Karpas-422 (cell line): ENCODE measurements at regions not wholly inside any gene's neighbourhood (a gene's known extent, or its start where the extent isn't known, plus 50 kb on each side); places are given as distances from the start of the nearest gene placed in this dataset.
A peak's percentile ranks its signal among the peaks of the same experiment; 100 is the strongest.

ENCODE experiments used
- DNase-seq: peaks from one replicate; pipeline ENCODE4 v3.0.0-alpha.2; 2015
- H2AFZ ChIP-seq: fragments of 200-600 bp; sonication (generic); 2 replicates; pipeline ENCODE4 v1.6.1; 2014; ENCODE audit warnings: antibody characterized with exemption, low read length, mixed read lengths
- H3K27ac ChIP-seq: fragments of 200-600 bp; sonication (generic); 2 replicates; pipeline ENCODE4 v1.5.1; 2014; ENCODE audit warnings: mild to moderate bottlenecking, low read length, moderate library complexity
- H3K27me3 ChIP-seq: fragments of 200-600 bp; sonication (generic); 2 replicates; pipeline ENCODE4 v1.6.1; 2014; ENCODE audit warnings: low read length, mixed read lengths
- H3K36me3 ChIP-seq: fragments of 200-600 bp; sonication (generic); 2 replicates; pipeline ENCODE4 v1.6.1; 2014; ENCODE audit warnings: low read length, mixed read lengths; ENCODE audit not compliant: insufficient read depth
- H3K4me1 ChIP-seq: fragments of 200-600 bp; sonication (generic); 2 replicates; pipeline ENCODE4 v1.6.1; 2014; ENCODE audit warnings: mild to moderate bottlenecking, low read length, mixed read lengths
- H3K4me2 ChIP-seq: fragments of 200-600 bp; sonication (generic); 2 replicates; pipeline ENCODE4 v1.6.1; 2014; ENCODE audit warnings: low read length, low read depth, mild to moderate bottlenecking; ENCODE audit not compliant: poor library complexity, severe bottlenecking
- H3K4me3 ChIP-seq: fragments of 200-600 bp; sonication (generic); 2 replicates; pipeline ENCODE4 v1.5.1; 2014; ENCODE audit warnings: mild to moderate bottlenecking, antibody characterized with exemption, low read length, mixed read lengths
- H3K79me2 ChIP-seq: fragments of 200-600 bp; sonication (generic); 2 replicates; pipeline ENCODE4 v1.6.1; 2014; ENCODE audit warnings: mild to moderate bottlenecking, low read length, mixed read lengths
- H3K9ac ChIP-seq: fragments of 200-600 bp; sonication (generic); 2 replicates; pipeline ENCODE4 v1.6.0; 2014; ENCODE audit warnings: low read length
- H3K9me2 ChIP-seq: fragments of 200-600 bp; sonication (generic), shearing (Covaris generic); replicated peaks from 2 replicates; pipeline ENCODE4 v1.6.0; 2014; ENCODE audit warnings: mild to moderate bottlenecking, low read length, moderate library complexity; ENCODE audit not compliant: insufficient read depth
- H3K9me3 ChIP-seq: fragments of 300-700, 200-600 bp; sonication (generic); 2 replicates; pipeline ENCODE4 v1.6.1; 2014; ENCODE audit warnings: low read length, mixed read lengths
- H4K20me1 ChIP-seq: fragments of 200-600 bp; sonication (generic); 2 replicates; pipeline ENCODE4 v1.6.1; 2014; ENCODE audit warnings: mild to moderate bottlenecking, antibody characterized with exemption, low read length, low read depth; ENCODE audit not compliant: insufficient read depth

- no peaks in the 10 kb centered on the region for H3K79me2 ChIP-seq
- H4K20me1 ChIP-seq = no peaks in the 10 kb centered on the region
- H3K27ac ChIP-seq = peak overlapping the region; percentile 99
- H3K4me1 ChIP-seq = peaks cover 100% of the 10 kb centered on the region
- no peaks in the 10 kb centered on the region for H3K27me3 ChIP-seq
- DNase-seq = no peak
- no peaks in the 10 kb centered on the region for H3K9me2 ChIP-seq
- H3K4me2 ChIP-seq = peak overlapping the region; percentile 83
- no peak overlapping the region for H2AFZ ChIP-seq
- H3K9me3 ChIP-seq = no peaks in the 10 kb centered on the region
- H3K36me3 ChIP-seq = no peaks in the 10 kb centered on the region
- H3K9ac ChIP-seq = peak overlapping the region; percentile 84
- peak overlapping the region; percentile 67 for H3K4me3 ChIP-seq
Observed at GRCh38 chr6:40722091-40722490, 134.9 kb upstream of the LRFN2 start.

GRCh38 chr6:40721271-40721952 is 134.2 kb upstream of the LRFN2 start:
- Histone ChIP-seq H3K4me1 (peaks cover 100% of the 10 kb centered on the region), H2AFZ (no peak overlapping the region), H3K4me2 (peak overlapping the region; percentile 83), H3K9me3 (no peaks in the 10 kb centered on the region), H3K9ac (peak overlapping the region; percentile 84), H3K79me2 (no peaks in the 10 kb centered on the region), H4K20me1 (no peaks in the 10 kb centered on the region), H3K27me3 (no peaks in the 10 kb centered on the region), H3K4me3 (peak overlapping the region; percentile 67), H3K27ac (peak overlapping the region; percentile 99), H3K36me3 (no peaks in the 10 kb centered on the region), H3K9me2 (no peaks in the 10 kb centered on the region)
- peak; percentile 94 for DNase-seq

DNA sequence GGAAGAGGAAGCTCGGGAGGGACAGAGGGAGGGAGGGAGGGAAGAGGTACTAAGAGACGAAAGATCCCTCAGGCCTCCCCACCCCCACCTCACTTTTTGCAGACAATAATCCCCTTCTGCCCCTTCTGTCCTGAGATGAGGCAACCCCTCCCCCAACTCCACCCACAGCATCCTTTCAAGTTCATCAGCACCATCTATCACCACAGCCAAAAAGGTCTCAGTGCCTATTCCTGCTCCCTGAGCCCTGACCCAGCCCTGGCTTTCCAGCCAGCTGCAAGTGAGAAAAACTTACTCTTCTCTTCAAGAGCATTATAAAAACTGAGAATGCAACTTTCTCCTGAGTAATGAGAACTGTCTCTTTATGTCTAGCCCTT is 133.2 kb upstream of the LRFN2 start:
- Histone ChIP-seq H3K9ac (peak overlapping the region; percentile 84), H3K36me3 (no peaks in the 10 kb centered on the region), H3K9me2 (no peaks in the 10 kb centered on the region), H3K79me2 (no peaks in the 10 kb centered on the region), H3K9me3 (no peaks in the 10 kb centered on the region), H3K4me2 (peak overlapping the region; percentile 83), H3K27me3 (no peaks in the 10 kb centered on the region), H3K4me3 (peak overlapping the region; percentile 67), H3K27ac (peak overlapping the region; percentile 99), H3K4me1 (peaks cover 100% of the 10 kb centered on the region), H4K20me1 (no peaks in the 10 kb centered on the region), H2AFZ (no peak overlapping the region)
- peak; percentile 84 for DNase-seq

GRCh38 chr6:40719671-40720374 is 132.7 kb upstream of the LRFN2 start:
- H3K27ac ChIP-seq = peak overlapping the region; percentile 99
- DNase-seq = peak; percentile 93

GRCh38 chr6:40718401-40718800 is 131.2 kb upstream of the LRFN2 start:
- peak; percentile 51 for DNase-seq
- no peaks in the 10 kb centered on the region for H3K9me3 ChIP-seq
- no peaks in the 10 kb centered on the region for H3K27me3 ChIP-seq
- no peak overlapping the region for H2AFZ ChIP-seq
- H3K4me2 ChIP-seq = peak overlapping the region; percentile 83
- H4K20me1 ChIP-seq = no peaks in the 10 kb centered on the region
- H3K4me3 ChIP-seq = no peak overlapping the region; the same call in 1 of the 2 replicates
- H3K9me2 ChIP-seq = no peaks in the 10 kb centered on the region
- H3K9ac ChIP-seq = peak overlapping the region; percentile 84; the same call in 1 of the 2 replicates
- peak overlapping the region; percentile 99 for H3K27ac ChIP-seq
- no peaks in the 10 kb centered on the region for H3K36me3 ChIP-seq
- no peaks in the 10 kb centered on the region for H3K79me2 ChIP-seq
- H3K4me1 ChIP-seq = peaks cover 100% of the 10 kb centered on the region

More at GRCh38 chr6:40719671-40720374, 132.7 kb upstream of the LRFN2 start:
- H3K4me3 ChIP-seq = peak overlapping the region; percentile 67
- H3K79me2 ChIP-seq = no peaks in the 10 kb centered on the region
- no peaks in the 10 kb centered on the region for H3K36me3 ChIP-seq
- H2AFZ ChIP-seq = no peak overlapping the region
- H3K9me3 ChIP-seq = no peaks in the 10 kb centered on the region
- H3K9me2 ChIP-seq = no peaks in the 10 kb centered on the region
- H3K4me1 ChIP-seq = peaks cover 100% of the 10 kb centered on the region
- peak overlapping the region; percentile 83 for H3K4me2 ChIP-seq
- H4K20me1 ChIP-seq = no peaks in the 10 kb centered on the region
- peak overlapping the region; percentile 84 for H3K9ac ChIP-seq
- H3K27me3 ChIP-seq = no peaks in the 10 kb centered on the region

GRCh38 chr6:40717411-40718057 is 130.4 kb upstream of the LRFN2 start:
- Histone ChIP-seq H3K9ac (peak overlapping the region; percentile 8; the same call in 1 of the 2 replicates), H3K4me2 (peak overlapping the region; percentile 20), H3K4me1 (peaks cover 100% of the 10 kb centered on the region), H4K20me1 (no peaks in the 10 kb centered on the region), H2AFZ (peak overlapping the region; percentile 28; the same call in 1 of the 2 replicates), H3K27me3 (no peaks in the 10 kb centered on the region), H3K9me3 (no peaks in the 10 kb centered on the region), H3K36me3 (no peaks in the 10 kb centered on the region), H3K9me2 (no peaks in the 10 kb centered on the region), H3K79me2 (no peaks in the 10 kb centered on the region), H3K4me3 (no peak overlapping the region), H3K27ac (peak overlapping the region; percentile 99)
- DNase-seq = no peak

DNA sequence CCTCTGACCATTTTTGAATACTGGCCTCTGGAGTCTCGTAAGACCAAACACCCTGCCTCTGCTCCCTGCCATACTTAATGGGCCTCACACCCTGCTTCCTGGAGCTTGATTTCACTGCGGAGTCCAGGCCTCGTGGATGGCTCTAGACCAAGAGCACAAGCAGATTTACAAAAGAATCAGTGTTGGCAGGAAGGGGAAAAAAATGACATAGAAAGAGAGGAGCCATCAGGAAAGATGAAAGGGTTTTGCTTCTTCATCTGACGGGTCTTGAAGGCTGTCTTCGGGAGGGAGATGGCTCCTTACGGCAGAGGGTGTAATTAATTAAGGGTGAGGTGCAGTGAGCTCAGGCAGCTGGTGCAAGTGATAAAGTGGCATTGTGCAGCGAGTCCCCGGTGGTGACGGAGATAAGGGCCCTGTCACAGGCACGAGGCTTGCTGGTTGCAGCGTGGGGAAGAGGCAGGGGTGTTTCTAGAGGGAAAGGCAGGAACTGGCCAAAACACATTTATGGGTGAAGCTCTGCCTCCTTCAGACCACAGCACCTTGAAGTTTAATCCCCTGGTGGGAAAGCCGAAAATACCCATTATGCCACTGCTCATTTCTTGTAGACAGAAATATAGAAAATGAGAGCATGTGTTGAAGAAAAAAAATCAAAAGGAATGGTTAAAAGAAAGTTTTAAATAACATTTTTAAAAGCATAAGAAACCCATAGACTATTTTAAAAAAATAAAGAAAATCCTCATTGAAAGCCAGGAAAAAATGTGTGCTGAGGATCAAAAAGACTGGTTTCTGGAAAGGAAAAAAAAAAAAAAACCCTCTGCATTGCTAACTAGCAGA is 128.6 kb upstream of the LRFN2 start:
- Histone ChIP-seq H2AFZ (peak overlapping the region; percentile 2; the same call in 1 of the 2 replicates), H3K4me2 (peak overlapping the region; percentile 53), H3K9ac (peak overlapping the region; percentile 64), H4K20me1 (no peaks in the 10 kb centered on the region), H3K4me1 (peaks cover 100% of the 10 kb centered on the region), H3K27ac (peak overlapping the region; percentile 99), H3K4me3 (peak overlapping the region; percentile 16; the same call in 1 of the 2 replicates), H3K27me3 (no peaks in the 10 kb centered on the region), H3K36me3 (no peaks in the 10 kb centered on the region), H3K9me2 (no peaks in the 10 kb centered on the region), H3K79me2 (no peaks in the 10 kb centered on the region), H3K9me3 (no peaks in the 10 kb centered on the region)
- DNase-seq = peak; percentile 91
